Peyer's patch (tissue), 4 donors: ENCODE measurements at regions not wholly inside any gene's neighbourhood (a gene's known extent, or its start where the extent isn't known, plus 50 kb on each side); places are given as distances from the start of the nearest gene placed in this dataset.

Source experiments
- CTCF ChIP-seq, 6 experiments: fragments of 450-650 bp in 4 of 6; fragments of 200-600 bp in 2 of 6; sonication (generic) in 1 of 6; IDR thresholded peaks; one replicate each; pipeline ENCODE4 v1.5.1; 2017 to 2019; ENCODE audit warnings: antibody characterized with exemption in 6 of 6, mild to moderate bottlenecking in 3 of 6, moderate library complexity in 1 of 6
- POLR2A ChIP-seq, 2 donors: fragments of 450-650 bp; IDR thresholded peaks; one replicate each; pipeline ENCODE4 v1.5.1; 2017; ENCODE audit warnings: antibody characterized with exemption in 2 of 2, mild to moderate bottlenecking in 2 of 2, moderate library complexity in 2 of 2

GRCh38 chr12:75848961-75849360 lies 182.6 kb downstream of the PHLDA1 start:
- no peak for TF ChIP-seq POLR2A (IDR thresholded peaks at IDR 0.05)
- TF ChIP-seq CTCF (IDR thresholded peaks at IDR 0.05), result no peak
